IMR-90 (cell line): ENCODE measurements at regions not wholly inside any gene's neighbourhood (a gene's known extent, or its start where the extent isn't known, plus 50 kb on each side); places are given as distances from the start of the nearest gene placed in this dataset.

Experiments
- MAFK ChIP-seq: IDR thresholded peaks from 2 replicates; pipeline ENCODE4 v1.6.1; 2012; ENCODE audit warnings: low read depth, low read length, improper control_type of control experiment
- TF ChIP-seq, protein P1 (sequence below): conservative IDR thresholded peaks from 2 replicates; pipeline ENCODE4 v1.5.1; 2012; ENCODE audit warnings: mild to moderate bottlenecking, low read depth, low read length, improper control_type of control experiment

DNA sequence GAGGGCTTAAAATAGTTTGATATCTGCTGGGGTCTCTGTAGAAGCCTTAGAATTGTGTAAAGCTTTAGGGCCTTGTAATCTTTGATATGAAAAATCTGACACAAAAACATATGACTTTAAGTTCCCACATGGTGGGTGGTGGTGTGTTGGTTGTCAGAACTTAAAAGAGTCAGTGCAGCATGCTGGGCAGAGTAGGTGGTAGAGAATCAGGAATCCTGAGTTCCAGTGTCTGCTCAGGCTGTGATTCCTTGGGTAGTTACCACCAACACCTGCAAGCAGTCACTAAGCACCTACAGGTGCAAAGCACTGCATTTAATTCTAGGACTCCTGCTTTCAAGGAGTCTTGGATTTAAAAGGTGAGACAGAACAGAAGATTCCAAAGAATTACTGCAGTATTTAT, 144.6 kb downstream of the ACER2 start:
- TF ChIP-seq MAFK = no peak
- TF ChIP-seq, protein P1, sequence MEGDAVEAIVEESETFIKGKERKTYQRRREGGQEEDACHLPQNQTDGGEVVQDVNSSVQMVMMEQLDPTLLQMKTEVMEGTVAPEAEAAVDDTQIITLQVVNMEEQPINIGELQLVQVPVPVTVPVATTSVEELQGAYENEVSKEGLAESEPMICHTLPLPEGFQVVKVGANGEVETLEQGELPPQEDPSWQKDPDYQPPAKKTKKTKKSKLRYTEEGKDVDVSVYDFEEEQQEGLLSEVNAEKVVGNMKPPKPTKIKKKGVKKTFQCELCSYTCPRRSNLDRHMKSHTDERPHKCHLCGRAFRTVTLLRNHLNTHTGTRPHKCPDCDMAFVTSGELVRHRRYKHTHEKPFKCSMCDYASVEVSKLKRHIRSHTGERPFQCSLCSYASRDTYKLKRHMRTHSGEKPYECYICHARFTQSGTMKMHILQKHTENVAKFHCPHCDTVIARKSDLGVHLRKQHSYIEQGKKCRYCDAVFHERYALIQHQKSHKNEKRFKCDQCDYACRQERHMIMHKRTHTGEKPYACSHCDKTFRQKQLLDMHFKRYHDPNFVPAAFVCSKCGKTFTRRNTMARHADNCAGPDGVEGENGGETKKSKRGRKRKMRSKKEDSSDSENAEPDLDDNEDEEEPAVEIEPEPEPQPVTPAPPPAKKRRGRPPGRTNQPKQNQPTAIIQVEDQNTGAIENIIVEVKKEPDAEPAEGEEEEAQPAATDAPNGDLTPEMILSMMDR = no peak
